Fibroblast of skin of scalp (primary cell): ENCODE measurements at regions not wholly inside any gene's neighbourhood (a gene's known extent, or its start where the extent isn't known, plus 50 kb on each side); places are given as distances from the start of the nearest gene placed in this dataset.
A peak's percentile ranks its signal among the peaks of the same experiment; 100 is the strongest.

ENCODE experiments used
- DNase-seq: peaks from one replicate; pipeline ENCODE4 v3.0.0-alpha.2; 2013

DNA sequence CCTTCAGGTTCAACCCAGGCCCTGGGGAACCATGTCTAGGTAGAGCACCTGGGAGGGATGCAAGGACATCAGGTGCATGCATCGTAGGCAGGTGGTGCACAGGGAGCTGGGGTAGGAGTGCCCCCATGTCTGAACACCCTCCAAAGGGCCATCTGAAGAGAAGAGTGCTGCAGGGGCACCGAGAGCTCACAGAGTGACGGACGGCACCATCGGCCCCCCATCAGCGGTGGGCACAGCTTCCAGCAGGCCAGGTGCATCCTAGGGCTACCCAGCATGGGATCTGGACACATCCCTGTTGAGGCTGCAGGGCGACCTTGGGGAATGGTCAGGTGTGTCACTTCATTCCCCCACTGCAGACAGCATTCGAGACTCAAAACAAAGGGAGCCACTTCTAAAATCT lies 138.3 kb upstream of the CDH4 start:
- no peak for DNase-seq

DNA sequence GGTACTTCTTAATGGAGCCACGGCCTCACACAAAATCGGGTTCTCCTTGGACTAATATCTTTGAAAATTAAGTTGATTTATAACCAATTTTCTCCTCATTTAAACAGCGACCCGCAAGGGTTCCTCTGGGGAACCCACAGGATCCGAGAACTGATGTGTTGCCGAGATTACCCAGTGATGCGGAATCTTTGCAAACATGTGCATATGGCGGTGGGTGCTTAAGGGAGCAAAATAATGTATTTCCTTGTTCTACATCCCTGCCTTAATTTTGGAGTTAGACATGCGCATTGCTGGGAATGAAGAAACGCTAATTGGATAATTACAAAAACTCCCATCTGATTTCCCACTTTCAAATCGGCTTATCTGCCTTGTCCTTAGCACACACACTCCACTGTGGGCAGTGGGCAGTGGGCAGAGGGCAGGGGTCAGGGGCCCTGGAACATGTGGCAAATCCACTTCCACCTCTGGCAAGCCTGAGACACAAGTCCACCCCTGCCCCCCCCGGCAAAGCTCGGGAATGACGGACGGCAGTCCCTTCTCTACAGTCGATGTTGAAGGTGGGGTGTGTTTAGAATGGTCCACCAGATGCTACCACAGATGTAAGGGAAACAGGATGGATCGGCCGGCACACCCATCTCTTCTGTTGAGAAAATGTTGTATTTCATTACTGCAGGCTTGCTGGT lies 137.4 kb upstream of the CDH4 start:
- DNase-seq: no peak

DNA sequence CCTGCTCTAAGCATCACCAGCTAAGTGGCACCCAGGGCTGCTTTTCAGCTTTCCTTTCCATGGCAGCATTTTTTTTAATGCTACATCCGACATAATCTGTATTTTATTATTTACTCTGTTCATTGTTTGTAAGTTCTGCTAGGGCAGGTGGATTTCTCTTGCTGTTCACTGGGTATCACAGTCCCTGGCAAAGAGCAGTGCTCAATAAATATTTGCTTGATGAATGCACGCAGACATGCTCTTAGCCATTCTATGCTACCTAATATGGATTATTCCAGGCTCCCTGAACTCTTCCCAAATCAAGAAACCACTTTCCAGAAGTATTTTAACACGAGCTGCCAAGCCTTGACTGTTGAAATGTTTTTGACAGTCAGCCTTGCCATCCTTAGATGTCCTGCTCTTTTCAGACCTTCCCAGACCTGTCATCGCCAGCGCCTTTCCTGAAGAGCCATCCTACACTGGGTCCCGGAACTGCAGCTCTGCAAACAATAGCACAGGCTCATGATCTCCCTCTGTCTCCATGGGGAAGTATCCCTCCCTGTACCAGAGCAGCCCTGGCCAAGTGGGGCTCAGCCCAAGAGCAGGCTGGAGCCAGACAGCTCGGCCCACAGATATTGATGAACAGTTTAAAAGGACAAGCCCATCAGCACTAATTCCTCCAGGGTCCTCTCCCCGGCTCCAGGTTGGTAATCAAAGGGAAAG lies 136.5 kb upstream of the CDH4 start:
- DNase-seq: no peak

DNA sequence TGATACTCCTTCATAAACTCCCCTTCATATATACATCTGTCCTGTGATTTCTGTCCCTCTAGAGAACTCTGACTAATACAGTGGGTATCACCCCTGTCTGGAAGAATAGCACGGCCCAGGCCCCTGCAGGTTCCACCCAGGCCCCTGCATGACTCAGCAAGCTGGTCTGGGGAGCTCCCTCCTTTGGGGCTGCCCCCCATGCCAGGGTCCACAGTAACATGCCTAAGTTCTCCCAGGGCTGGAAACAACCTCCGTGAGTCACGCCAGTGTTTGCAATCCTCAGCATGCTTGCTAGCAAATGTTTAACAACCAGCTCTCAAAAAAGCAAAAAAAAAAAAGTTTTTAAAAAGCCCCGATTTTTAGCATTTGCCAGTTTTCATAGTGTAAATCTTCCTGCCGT lies 134.3 kb upstream of the CDH4 start:
- DNase-seq: peak; percentile 73

DNA sequence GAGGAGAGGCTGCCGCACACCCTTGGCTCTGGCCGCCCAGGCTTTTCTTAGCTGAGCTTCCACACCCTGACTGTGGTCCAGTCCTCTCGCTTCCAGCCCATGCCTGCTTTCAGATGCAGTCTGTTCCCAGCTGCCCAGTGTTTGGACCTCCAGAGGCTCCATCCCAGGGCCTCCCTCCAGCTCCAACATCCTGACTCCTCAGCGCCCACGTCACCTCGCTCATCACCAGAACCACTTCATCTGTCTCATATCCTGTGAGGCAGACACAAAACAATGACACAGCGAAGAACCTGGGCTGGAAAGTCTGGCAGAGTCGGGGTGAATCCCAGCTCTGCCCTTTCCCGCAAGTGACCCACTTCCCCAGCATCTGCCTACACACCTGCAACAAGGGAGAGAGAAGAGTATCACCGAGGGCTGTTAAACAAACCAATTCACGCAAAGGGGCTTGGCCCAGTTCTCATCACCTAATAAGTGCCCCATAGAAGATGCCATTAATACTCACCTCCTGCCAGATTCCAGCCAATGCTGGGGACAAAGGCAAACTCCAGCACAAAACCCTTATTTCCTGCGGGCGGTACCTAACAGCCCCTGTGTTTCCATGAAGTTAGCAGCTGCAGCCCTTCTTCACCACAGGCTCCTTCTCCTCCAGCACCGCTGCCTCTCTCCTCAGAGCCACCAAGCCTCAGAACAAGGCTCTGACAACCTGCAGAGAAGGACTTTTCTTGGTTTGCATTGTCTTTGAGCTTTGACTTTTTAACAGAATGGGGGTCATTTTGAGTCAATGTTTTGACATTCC lies 133.4 kb upstream of the CDH4 start:
- DNase-seq: peak; percentile 55

DNA sequence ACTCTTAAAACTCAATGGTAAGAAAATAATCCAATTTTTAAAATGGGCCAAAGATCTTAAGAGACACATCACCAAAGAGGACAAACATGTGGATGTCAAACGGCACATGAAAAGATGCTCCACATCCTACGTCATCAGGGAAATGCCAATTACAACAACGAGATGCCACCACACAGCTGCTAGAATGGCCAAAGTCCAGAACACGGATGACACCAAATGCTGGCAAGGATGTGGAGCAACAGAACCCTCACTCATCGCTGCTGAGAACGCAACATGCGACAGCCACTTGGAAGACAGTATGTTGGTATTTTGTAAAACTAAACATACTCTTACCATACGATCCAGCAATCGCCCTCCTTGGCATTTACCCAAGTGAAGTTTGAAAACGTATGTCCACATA lies 132.8 kb upstream of the CDH4 start:
- DNase-seq: no peak

DNA sequence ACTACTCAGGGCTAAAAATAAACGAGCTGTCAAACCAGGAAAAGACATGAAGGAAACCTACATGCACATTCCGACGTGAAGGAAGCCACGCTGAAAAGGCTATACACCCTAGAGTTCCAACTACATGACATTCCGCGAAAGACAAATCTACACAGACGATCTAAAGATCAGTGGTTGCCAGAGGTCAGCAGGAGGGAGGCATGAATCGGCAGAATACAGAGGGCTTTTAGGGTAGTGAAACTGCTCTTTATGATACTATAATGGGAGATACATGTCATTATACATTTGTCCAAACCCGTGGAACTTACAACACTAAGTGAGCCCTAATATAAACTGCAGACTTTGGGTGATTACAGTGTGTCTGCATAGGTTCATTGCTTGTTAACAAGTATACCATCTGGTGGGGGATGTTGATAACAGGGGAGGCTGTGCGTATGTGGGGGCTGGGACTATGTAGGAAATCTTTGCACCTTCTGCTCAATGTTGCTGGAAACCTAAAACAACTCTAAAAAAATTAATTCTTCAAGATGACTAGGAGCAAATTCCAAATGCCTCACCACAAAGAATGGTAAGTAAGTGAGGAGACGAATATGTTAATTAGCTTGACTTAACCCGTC lies 132.2 kb upstream of the CDH4 start:
- DNase-seq: no peak

DNA sequence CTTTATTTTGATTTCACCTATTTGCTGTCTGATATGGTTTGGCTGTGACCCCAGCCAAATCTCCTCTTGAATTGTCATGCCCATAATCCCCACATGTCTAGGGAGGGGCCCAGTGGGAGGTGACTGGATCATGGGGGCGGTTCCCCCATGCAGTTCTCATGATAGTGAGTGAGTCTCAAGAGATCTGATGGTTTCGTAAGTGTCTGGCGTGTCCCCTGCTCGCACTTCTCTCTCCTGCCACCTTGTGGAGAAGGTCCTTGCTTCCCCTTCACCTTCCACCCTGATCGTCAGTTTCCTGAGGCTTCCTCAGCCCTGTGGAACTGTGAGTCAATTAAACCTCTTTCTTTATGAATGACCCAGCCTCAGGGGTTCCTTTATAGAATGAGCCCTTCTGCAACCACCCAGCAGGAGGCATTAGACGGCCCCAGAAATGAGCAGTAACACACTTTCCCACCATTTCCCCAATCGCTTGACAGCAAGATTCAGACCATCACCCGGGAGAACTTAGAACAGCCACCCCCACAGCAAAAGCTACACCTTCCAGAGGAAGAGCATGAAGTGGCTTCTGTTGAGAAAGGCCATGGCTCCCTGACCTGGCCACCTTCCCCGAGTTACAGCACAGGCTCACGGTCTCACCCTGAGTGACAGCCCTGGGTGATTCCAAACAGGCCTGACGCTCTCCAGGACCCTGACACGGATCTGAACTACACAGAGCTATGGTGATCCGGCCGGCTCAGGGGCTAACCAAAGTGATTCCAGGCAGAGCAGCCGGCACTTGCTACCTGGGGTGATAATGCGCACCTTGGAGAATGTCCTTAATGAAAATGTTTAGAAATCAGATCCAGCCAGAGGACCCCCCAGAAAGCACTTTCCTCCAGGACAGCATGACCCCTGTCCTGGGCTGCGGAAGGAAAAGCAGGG lies 131.2 kb upstream of the CDH4 start:
- DNase-seq: peak; percentile 77

DNA sequence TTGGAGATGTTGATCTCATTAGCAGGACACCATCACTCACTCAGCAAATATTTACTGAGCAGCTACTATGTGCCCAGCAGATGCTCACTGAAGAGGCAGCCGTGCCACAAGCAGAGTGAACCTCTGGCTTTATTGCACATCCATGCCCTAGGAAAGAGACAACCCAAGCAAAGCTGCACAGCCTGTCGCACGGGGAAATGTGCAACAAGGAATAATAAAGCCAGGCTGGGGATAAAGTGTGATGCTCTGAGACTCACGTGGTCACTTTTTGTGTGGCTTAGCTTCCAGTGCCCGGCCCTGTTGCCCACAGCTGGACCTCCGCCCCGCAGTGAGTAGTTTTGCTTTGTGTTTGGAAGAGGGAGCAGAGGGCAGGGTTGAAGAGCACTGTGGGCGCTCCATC lies 130.4 kb upstream of the CDH4 start:
- no peak for DNase-seq

DNA sequence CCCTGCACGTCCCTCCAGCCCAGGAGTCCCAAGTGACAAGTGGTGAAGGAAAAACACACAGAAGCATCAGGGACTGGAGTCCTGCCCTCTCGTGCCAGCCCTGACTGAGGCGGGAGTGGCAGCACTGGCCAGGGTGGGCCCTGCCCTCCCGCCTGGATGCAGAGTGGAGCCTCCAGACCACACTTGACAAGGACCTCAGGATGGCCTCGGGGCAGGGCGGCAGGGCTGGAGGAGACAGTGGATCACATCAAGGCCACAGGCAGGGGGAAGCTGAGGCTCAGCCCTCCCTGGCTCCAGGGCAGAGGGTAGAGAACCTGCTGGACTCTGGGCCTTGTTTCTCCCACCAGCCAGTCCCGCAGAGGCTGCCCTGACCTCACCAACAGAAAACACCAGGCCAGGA lies 128.8 kb upstream of the CDH4 start:
- no peak for DNase-seq

DNA sequence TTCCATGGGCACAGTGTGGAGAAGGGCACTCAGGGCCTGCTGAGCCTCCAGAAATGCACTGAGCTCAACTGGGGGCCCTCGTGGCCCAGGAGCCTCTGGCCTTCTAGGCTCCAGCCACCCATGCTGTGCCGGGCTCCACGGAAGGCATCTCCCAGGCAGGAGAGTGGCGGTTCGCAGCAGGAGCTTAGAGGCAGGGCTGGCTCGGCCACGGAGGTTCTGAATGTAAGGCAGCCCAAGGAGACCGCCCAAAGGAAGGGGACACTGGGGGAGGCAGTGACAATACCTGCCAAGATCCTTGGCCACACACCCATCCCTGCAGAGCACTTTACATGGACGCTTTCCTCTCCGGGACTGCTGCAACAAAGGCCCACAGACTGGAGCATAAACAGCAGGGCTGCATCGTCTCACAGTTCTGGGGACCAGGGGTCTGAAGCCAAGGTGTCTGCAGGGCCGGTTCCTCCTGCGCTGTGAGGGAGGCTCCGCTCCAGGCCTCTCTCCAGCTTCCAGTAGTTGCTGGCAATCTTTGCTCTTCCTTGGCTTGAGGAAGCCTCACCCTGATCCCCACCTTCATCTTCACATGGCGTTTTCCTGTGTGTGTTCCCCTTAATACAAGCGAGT lies 128.2 kb upstream of the CDH4 start:
- DNase-seq: no peak

DNA sequence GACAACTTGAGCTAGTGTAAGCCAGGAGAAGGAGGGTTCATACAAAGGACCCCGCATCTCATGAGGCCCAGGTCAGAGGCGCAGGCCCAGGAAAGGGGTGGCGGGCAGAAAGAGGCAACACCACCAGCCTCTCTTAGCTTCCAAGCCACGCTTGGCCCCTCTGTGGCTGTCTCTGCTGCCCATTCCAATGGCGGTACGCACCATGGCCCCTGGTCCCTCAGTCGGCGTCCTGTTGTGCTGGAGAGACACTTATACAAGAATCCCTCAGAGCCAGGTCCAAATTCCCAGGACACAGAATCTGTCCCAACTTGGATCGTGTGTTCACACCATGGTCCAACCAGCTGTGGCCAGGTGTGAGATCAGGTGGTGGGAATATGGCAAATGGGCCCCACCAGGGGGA lies 127.0 kb upstream of the CDH4 start:
- DNase-seq: no peak

DNA sequence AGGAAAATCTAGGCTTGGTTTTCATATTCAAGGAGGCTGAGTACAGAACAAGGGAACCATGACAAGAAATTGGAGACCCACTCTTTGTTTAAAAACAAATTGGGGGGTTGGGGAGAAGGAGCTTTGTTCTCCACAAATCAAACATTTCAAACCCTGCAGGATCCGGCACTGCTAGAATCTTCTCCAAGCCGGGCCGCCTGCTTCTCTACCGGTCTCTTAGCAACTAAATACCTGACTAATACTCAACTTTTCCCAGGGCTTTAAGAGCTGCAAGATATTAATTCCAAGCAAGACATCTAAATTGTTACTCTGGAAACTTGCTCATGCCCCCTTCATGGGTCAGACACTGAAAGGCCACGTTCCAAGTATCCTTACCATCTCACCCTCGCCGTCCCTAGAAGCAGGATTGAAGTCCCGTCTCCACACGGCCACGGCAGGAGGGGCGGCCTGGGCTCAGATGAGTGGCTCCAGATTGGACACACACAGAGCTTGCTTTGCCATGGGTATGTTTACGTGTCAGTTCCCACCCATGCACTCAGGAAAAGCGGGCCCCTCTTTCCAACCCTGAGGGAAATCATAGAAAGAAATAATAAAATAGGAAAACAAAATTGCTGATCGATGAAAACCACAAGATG lies 126.4 kb upstream of the CDH4 start:
- DNase-seq: no peak

DNA sequence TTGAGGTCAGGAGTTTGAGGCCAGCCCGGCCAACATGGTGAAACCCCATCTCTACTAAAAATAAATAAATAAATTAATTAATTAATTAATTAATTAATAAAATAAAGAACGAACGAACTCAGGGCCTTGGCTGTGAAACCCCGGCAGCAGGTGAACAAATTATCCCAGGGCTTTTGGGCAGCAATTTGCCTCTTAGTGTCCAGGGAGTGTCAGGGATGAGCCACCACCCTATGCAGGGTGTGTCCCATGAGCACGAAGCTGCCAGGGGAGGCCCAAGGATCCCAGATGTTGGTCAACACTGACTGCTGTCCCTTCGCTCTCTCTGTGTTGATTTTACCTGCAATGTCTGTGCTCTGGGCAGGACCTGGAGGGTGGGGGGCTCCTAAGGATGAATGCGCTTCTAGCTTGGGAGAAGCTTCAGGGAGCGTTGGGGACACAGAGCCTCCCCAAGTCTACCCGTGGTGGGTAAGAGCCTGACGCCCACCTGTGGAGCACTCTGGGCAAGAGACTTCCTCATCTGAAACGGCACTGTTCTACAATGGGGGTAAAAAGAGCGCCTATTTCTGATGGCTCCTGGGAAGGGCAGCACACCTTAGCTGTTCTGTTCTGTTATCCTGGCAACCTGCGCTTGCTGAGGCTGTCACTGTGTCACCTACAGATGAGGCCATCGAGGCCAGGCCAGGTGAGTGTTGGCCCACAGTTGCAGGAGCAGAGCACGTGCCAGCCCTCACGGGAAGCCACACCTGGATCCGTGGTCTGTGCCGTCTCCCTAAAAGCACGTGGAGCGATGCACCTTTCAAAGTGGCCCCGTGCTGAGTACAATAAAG lies 125.5 kb upstream of the CDH4 start:
- DNase-seq: no peak

DNA sequence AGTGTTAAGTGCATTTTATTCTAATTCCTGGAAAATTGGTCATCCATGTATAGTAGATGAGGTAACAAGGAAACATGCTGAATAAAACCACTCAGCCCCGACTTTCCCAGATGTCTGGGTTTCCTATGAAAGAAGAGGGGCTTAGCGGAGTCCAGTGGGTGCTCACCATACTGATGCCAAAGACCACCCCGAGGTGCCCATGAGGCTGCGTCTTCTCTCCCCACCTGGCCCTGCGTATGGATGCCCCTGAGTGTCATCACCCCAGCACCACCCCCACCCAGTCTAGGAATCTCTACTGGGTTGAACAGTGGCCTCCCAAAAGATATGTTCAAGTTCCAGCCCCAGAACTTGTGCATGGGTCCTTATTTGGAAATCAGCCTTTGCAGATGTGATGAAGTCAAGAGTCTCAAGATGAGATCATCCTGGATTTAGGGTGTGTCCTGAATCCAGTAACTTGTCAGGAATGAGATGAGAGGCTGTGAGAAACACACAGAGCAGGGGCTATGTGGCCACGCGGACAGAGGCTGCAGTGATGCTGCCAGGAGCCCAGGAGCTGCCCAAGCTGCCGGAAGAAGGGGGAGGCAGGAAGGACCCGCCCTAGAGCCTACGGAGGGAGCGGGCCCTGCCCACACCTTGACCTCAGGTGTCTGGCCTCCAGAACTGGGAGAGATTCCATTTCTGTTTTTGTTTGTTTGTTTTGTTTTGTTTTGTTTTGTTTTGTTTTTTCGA lies 124.6 kb upstream of the CDH4 start:
- peak; percentile 94 for DNase-seq

DNA sequence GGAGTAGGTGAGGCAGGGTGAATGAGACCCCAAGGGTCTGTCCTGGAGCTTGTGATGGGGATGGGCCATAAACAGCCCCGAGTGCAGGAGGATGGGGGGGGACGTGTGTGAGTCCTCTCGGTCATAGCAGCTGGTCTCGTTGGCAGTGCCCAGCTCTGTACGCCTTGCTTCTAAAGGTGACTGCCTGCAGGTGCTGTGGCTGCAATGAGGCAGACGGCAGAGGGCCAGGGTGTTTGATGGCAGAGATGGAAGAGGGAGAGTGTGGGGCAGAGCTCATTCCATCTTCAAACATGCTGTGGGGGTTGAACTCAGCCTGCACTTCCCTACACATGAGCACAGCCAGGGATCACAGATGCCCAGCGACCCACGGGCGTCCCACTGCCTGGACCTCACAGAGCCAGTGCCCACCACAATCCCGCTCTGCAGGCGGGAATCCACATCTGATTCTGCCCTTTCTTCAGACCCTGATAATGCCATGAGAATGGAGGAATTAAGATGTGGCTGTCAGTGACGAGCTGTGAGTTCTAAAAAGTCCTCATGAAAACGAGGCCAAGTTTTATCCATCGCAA lies 123.3 kb upstream of the CDH4 start:
- DNase-seq: no peak

DNA sequence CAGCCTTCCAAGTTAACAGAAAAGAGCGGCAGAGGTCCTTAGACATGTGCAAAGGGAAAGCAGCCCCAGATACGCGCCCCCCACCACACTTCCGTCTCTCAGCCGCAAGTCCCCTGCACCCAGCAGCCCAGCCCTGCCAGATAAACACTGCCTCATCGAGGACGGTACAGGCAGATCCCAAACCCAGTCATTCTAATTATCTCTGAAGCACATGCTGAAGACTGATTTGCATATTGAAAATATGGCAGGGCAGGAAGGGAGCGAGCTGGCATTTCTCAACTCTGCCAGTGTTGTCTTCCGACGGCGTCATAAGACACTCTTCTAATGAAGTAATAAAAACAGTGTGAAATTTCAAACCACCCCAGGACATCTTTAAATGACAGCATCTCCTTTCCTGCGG lies 122.8 kb upstream of the CDH4 start:
- DNase-seq: no peak

DNA sequence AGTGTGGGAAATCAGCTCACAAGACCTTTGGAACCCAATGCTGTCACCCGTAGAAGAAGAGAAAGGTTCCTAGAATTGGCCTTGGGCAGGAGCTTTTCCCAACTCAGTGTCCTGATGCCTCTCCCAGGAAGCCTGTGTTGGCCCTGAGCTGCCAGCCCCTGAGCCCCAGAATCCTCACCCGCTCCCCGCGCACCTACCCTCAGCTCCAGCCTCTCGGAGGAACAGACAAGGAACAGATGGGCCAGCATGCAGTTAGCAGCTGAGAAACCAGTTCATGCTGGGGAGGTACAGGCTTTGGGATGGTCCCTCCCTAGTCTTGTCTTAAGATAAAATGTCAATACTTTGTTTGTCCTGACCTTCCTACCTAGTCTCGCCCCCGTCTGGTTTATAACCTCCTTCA lies 121.9 kb upstream of the CDH4 start:
- DNase-seq: no peak

DNA sequence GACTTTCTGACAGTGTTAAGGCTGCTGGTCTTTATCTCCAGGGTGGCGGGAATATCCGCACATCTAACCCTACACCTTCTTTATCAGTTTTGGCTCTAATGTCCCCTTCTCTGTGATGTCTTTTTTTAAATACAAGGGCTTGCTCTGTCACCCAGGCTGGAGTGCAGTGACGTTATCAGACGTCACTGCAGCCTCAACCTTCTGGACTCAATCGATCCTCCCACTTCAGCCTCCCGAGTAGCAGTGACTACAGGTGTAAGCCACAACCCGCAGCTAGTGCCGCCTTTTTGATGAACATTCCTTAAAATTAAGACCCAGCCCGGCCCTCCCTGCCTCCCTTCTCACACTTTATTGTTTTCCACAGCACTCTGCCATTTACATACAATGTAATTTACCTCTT lies 120.1 kb upstream of the CDH4 start:
- DNase-seq: no peak
